Sigmoid colon (tissue), 4 donors: ENCODE measurements at regions not wholly inside any gene's neighbourhood (a gene's known extent, or its start where the extent isn't known, plus 50 kb on each side); places are given as distances from the start of the nearest gene placed in this dataset.

ENCODE experiments used
- POLR2AphosphoS5 ChIP-seq, 4 donors: sonication (generic); formaldehyde crosslinking; IDR thresholded peaks; one replicate each; pipeline ENCODE4 v1.6.1; 2017; ENCODE audit warnings: antibody characterized with exemption in 4 of 4
- TF ChIP-seq, protein P1 (sequence below), 4 experiments: fragments of 450-650 bp in 3 of 4; fragments of 200-600 bp in 1 of 4; IDR thresholded peaks; one replicate each; pipeline ENCODE4 v1.5.1; 2016 to 2019; ENCODE audit warnings: antibody characterized with exemption in 4 of 4, mild to moderate bottlenecking in 3 of 4, moderate library complexity in 2 of 4

DNA sequence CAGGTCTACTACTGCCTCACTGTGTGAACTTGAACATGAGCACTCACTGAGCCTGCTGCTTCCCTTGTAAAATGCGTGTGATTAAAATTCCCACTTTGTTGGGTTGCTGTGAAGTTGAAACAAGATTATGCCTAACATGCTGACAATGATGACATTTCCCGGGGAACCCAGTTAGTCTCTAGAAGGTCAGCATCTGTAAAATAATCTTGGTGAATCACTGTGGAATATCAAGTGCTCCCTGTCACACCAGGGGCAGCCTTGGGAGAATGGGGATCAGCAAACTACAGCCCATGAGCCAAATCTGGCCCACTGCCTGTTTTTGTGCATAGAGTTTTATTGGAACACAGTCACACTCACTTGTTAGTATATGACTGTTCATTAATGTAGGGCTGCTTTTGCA lies 335.2 kb downstream of the MIAT start:
- TF ChIP-seq, protein P1, sequence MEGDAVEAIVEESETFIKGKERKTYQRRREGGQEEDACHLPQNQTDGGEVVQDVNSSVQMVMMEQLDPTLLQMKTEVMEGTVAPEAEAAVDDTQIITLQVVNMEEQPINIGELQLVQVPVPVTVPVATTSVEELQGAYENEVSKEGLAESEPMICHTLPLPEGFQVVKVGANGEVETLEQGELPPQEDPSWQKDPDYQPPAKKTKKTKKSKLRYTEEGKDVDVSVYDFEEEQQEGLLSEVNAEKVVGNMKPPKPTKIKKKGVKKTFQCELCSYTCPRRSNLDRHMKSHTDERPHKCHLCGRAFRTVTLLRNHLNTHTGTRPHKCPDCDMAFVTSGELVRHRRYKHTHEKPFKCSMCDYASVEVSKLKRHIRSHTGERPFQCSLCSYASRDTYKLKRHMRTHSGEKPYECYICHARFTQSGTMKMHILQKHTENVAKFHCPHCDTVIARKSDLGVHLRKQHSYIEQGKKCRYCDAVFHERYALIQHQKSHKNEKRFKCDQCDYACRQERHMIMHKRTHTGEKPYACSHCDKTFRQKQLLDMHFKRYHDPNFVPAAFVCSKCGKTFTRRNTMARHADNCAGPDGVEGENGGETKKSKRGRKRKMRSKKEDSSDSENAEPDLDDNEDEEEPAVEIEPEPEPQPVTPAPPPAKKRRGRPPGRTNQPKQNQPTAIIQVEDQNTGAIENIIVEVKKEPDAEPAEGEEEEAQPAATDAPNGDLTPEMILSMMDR (IDR thresholded peaks at IDR 0.05) = no peak
- TF ChIP-seq POLR2AphosphoS5 (IDR thresholded peaks at IDR 0.05) = peak; percentile 17 to 55 (median 52)
